Immature natural killer cell (primary cell): ENCODE measurements at regions not wholly inside any gene's neighbourhood (a gene's known extent, or its start where the extent isn't known, plus 50 kb on each side); places are given as distances from the start of the nearest gene placed in this dataset.

Experiments
- DNase-seq, 3 donors: peaks; one replicate each; pipeline ENCODE4 v3.0.0; 2022; ENCODE audit warnings: mixed read lengths in 1 of 3
- H3K27ac Mint-ChIP-seq, 6 donors: one replicate each; pipeline ENCODE4 v1.8.0; 2020; ENCODE audit warnings: mixed read lengths in 6 of 6, mild to moderate bottlenecking in 5 of 6, inconsistent platforms in 4 of 6, moderate library complexity in 3 of 6
- H3K27me3 Mint-ChIP-seq, 3 donors: one replicate each; pipeline ENCODE4 v1.8.0; 2020 to 2021; ENCODE audit warnings: low read depth in 3 of 3, mild to moderate bottlenecking in 3 of 3, mixed read lengths in 3 of 3, moderate library complexity in 3 of 3, inconsistent platforms in 1 of 3
- H3K36me3 Mint-ChIP-seq, 3 donors: one replicate each; pipeline ENCODE4 v1.8.0; 2020; ENCODE audit warnings: mixed read lengths in 3 of 3, inconsistent platforms in 2 of 3, mild to moderate bottlenecking in 2 of 3
- H3K4me1 Mint-ChIP-seq, 2 donors: one replicate each; pipeline ENCODE4 v1.8.0; 2020; ENCODE audit warnings: inconsistent platforms in 2 of 2, mild to moderate bottlenecking in 2 of 2, mixed read lengths in 2 of 2, moderate library complexity in 1 of 2
- H3K4me3 Mint-ChIP-seq, 5 donors: one replicate each; pipeline ENCODE4 v1.8.0; 2020; ENCODE audit warnings: mild to moderate bottlenecking in 5 of 5, mixed read lengths in 5 of 5, inconsistent platforms in 3 of 5, moderate library complexity in 3 of 5
- H3K9me3 Mint-ChIP-seq, 6 donors: one replicate each; pipeline ENCODE4 v1.8.0; 2020; ENCODE audit warnings: mild to moderate bottlenecking in 6 of 6, mixed read lengths in 6 of 6, inconsistent platforms in 4 of 6, moderate library complexity in 3 of 6

- Mint-ChIP-seq H3K36me3 (no peaks in the 10 kb centered on the region), H3K4me3 (no peak overlapping the region), H3K27me3 (peaks cover 0 to 2% (median 0%) of the 10 kb centered on the region in 3 donors), H3K27ac (no peak overlapping the region), H3K9me3 (peaks cover 3 to 28% (median 15%) of the 10 kb centered on the region in 6 donors), H3K4me1 (no peaks in the 10 kb centered on the region)
- DNase-seq: no peak
These were observed 988.5 kb downstream of the CDH18 start for GRCh38 chr5:18999478-18999877.

- Mint-ChIP-seq H3K4me3 (no peak overlapping the region), H3K27ac (no peak overlapping the region), H3K27me3 (no peaks in the 10 kb centered on the region), H3K36me3 (peaks cover 0 to 3% (median 0%) of the 10 kb centered on the region in 3 donors), H3K4me1 (no peaks in the 10 kb centered on the region), H3K9me3 (peaks cover 7 to 38% (median 19%) of the 10 kb centered on the region in 6 donors)
- no peak for DNase-seq
These were observed 986.9 kb downstream of the CDH18 start for GRCh38 chr5:19001054-19001453.

- Mint-ChIP-seq H3K36me3 (peaks cover 0 to 3% (median 0%) of the 10 kb centered on the region in 3 donors), H3K4me1 (no peaks in the 10 kb centered on the region), H3K27me3 (no peaks in the 10 kb centered on the region), H3K27ac (no peak overlapping the region), H3K4me3 (no peak overlapping the region), H3K9me3 (peaks cover 7 to 41% (median 21%) of the 10 kb centered on the region in 6 donors)
- no peak for DNase-seq
These were observed 986.5 kb downstream of the CDH18 start for GRCh38 chr5:19001539-19001938.

GRCh38 chr5:19002111-19002510 is 985.9 kb downstream of the CDH18 start:
- peaks cover 0 to 3% (median 0%) of the 10 kb centered on the region in 3 donors for H3K36me3 Mint-ChIP-seq
- peaks cover 7 to 47% (median 23%) of the 10 kb centered on the region in 6 donors for H3K9me3 Mint-ChIP-seq
- H3K4me3 Mint-ChIP-seq: no peak overlapping the region
- DNase-seq: no peak
- H3K4me1 Mint-ChIP-seq: no peaks in the 10 kb centered on the region
- H3K27ac Mint-ChIP-seq: no peak overlapping the region
- no peaks in the 10 kb centered on the region for H3K27me3 Mint-ChIP-seq

GRCh38 chr5:19018822-19019221 is 969.2 kb downstream of the CDH18 start:
- H3K9me3 Mint-ChIP-seq: peaks cover 8 to 41% (median 20%) of the 10 kb centered on the region in 6 donors
- peaks cover 0 to 4% (median 0%) of the 10 kb centered on the region in 3 donors for H3K36me3 Mint-ChIP-seq
- no peaks in the 10 kb centered on the region for H3K4me1 Mint-ChIP-seq

GRCh38 chr5:19031491-19031890 is 956.5 kb downstream of the CDH18 start:
- H3K4me1 Mint-ChIP-seq: no peaks in the 10 kb centered on the region
- H3K27ac Mint-ChIP-seq: no peak overlapping the region
- no peaks in the 10 kb centered on the region for H3K27me3 Mint-ChIP-seq
- H3K9me3 Mint-ChIP-seq: peaks cover 7 to 30% (median 16%) of the 10 kb centered on the region in 6 donors
- DNase-seq: no peak
- H3K36me3 Mint-ChIP-seq: no peaks in the 10 kb centered on the region
- H3K4me3 Mint-ChIP-seq: no peak overlapping the region

More at GRCh38 chr5:19018822-19019221, 969.2 kb downstream of the CDH18 start:
- no peak overlapping the region for H3K4me3 Mint-ChIP-seq
- H3K27me3 Mint-ChIP-seq: peaks cover 0 to 2% (median 2%) of the 10 kb centered on the region in 3 donors
- H3K27ac Mint-ChIP-seq: no peak overlapping the region
- DNase-seq: no peak

GRCh38 chr5:19035816-19036215 is 952.2 kb downstream of the CDH18 start:
- H3K27ac Mint-ChIP-seq: no peak overlapping the region
- no peaks in the 10 kb centered on the region for H3K4me1 Mint-ChIP-seq
- no peak overlapping the region for H3K4me3 Mint-ChIP-seq
- no peaks in the 10 kb centered on the region for H3K27me3 Mint-ChIP-seq
- H3K36me3 Mint-ChIP-seq: no peaks in the 10 kb centered on the region
- H3K9me3 Mint-ChIP-seq: peaks cover 5 to 25% (median 14%) of the 10 kb centered on the region in 6 donors
- DNase-seq: no peak

- Mint-ChIP-seq H3K27ac (no peak overlapping the region), H3K4me1 (no peaks in the 10 kb centered on the region), H3K27me3 (peaks cover 2 to 4% (median 2%) of the 10 kb centered on the region in 3 donors), H3K36me3 (no peaks in the 10 kb centered on the region), H3K4me3 (no peak overlapping the region), H3K9me3 (peaks cover 5 to 20% (median 9%) of the 10 kb centered on the region in 6 donors)
- no peak for DNase-seq
These were observed 945.9 kb downstream of the CDH18 start for GRCh38 chr5:19042106-19042505.

- H3K4me3 Mint-ChIP-seq: no peak overlapping the region
- peaks cover 2 to 4% (median 2%) of the 10 kb centered on the region in 3 donors for H3K27me3 Mint-ChIP-seq
- H3K27ac Mint-ChIP-seq: no peak overlapping the region
- H3K36me3 Mint-ChIP-seq: no peaks in the 10 kb centered on the region
- peaks cover 3 to 20% (median 10%) of the 10 kb centered on the region in 6 donors for H3K9me3 Mint-ChIP-seq
- DNase-seq: no peak
- no peaks in the 10 kb centered on the region for H3K4me1 Mint-ChIP-seq
These were observed 943.7 kb downstream of the CDH18 start for GRCh38 chr5:19044311-19044710.

- Mint-ChIP-seq H3K27ac (no peak overlapping the region), H3K36me3 (no peaks in the 10 kb centered on the region), H3K9me3 (peaks cover 3 to 15% (median 7%) of the 10 kb centered on the region in 6 donors), H3K4me3 (no peak overlapping the region), H3K4me1 (no peaks in the 10 kb centered on the region), H3K27me3 (peaks cover 2 to 4% (median 2%) of the 10 kb centered on the region in 3 donors)
- DNase-seq: no peak
These were observed 942.9 kb downstream of the CDH18 start for GRCh38 chr5:19044931-19045695.

GRCh38 chr5:19047277-19047676 is 940.7 kb downstream of the CDH18 start:
- H3K36me3 Mint-ChIP-seq: no peaks in the 10 kb centered on the region
- peaks cover 2 to 3% (median 2%) of the 10 kb centered on the region in 3 donors for H3K27me3 Mint-ChIP-seq
- no peaks in the 10 kb centered on the region for H3K4me1 Mint-ChIP-seq
- H3K4me3 Mint-ChIP-seq: no peak overlapping the region
- no peak overlapping the region for H3K27ac Mint-ChIP-seq
- no peak for DNase-seq
- peaks cover 3 to 15% (median 7%) of the 10 kb centered on the region in 6 donors for H3K9me3 Mint-ChIP-seq

- Mint-ChIP-seq H3K27ac (no peak overlapping the region), H3K36me3 (no peaks in the 10 kb centered on the region), H3K27me3 (peaks cover 0 to 2% (median 1%) of the 10 kb centered on the region in 3 donors), H3K9me3 (peaks cover 6 to 15% (median 7%) of the 10 kb centered on the region in 6 donors), H3K4me3 (no peak overlapping the region), H3K4me1 (no peaks in the 10 kb centered on the region)
- no peak for DNase-seq
These were observed 939.3 kb downstream of the CDH18 start for GRCh38 chr5:19048726-19049125.

- Mint-ChIP-seq H3K4me3 (no peak overlapping the region), H3K4me1 (no peaks in the 10 kb centered on the region), H3K27me3 (no peaks in the 10 kb centered on the region), H3K27ac (no peak overlapping the region), H3K36me3 (peaks cover 0 to 3% (median 3%) of the 10 kb centered on the region in 3 donors), H3K9me3 (peaks cover 9 to 32% (median 19%) of the 10 kb centered on the region in 6 donors)
- DNase-seq: no peak
These were observed 929.8 kb downstream of the CDH18 start for GRCh38 chr5:19058216-19058615.

- H3K4me1 Mint-ChIP-seq: no peaks in the 10 kb centered on the region
- H3K27ac Mint-ChIP-seq: no peak overlapping the region
- peaks cover 0 to 3% (median 3%) of the 10 kb centered on the region in 3 donors for H3K36me3 Mint-ChIP-seq
- no peak for DNase-seq
- peaks cover 0 to 4% (median 0%) of the 10 kb centered on the region in 3 donors for H3K27me3 Mint-ChIP-seq
- H3K4me3 Mint-ChIP-seq: no peak overlapping the region
- peaks cover 6 to 35% (median 15%) of the 10 kb centered on the region in 6 donors for H3K9me3 Mint-ChIP-seq
These were observed 923.9 kb downstream of the CDH18 start for GRCh38 chr5:19064094-19064493.
